IPS-NIHi7 (cell line): ENCODE measurements at regions not wholly inside any gene's neighbourhood (a gene's known extent, or its start where the extent isn't known, plus 50 kb on each side); places are given as distances from the start of the nearest gene placed in this dataset.

Experiments
- DNase-seq: peaks from one replicate; pipeline ENCODE4 v3.0.0; 2012; ENCODE audit warnings: mixed read lengths; ENCODE audit errors: extremely low spot score

- peak; percentile 66 for DNase-seq
These were observed 219.3 kb downstream of the WDR11 start for GRCh38 chr10:121070275-121071070.

- no peak for DNase-seq
These were observed 220.7 kb downstream of the WDR11 start for GRCh38 chr10:121071901-121072300.

GRCh38 chr10:121073728-121074127 lies 222.6 kb downstream of the WDR11 start:
- no peak for DNase-seq

GRCh38 chr10:121076776-121077715 lies 225.9 kb downstream of the WDR11 start:
- peak; percentile 32 for DNase-seq

- DNase-seq: no peak
These were observed 226.9 kb downstream of the WDR11 start for GRCh38 chr10:121078036-121078435.

GRCh38 chr10:121078672-121079102 lies 227.5 kb downstream of the WDR11 start:
- DNase-seq: no peak

GRCh38 chr10:121079226-121079625 lies 228.1 kb downstream of the WDR11 start:
- no peak for DNase-seq

- DNase-seq: no peak
These were observed 229.2 kb downstream of the WDR11 start for GRCh38 chr10:121080281-121080891.

GRCh38 chr10:121081306-121081705 lies 230.1 kb downstream of the WDR11 start:
- DNase-seq: no peak

- DNase-seq: no peak
These were observed 231.8 kb downstream of the WDR11 start for GRCh38 chr10:121082984-121083383.

GRCh38 chr10:121084016-121084674 lies 233.0 kb downstream of the WDR11 start:
- no peak for DNase-seq

GRCh38 chr10:121084675-121085070 lies 233.5 kb downstream of the WDR11 start:
- DNase-seq: no peak

- DNase-seq: no peak
These were observed 234.2 kb downstream of the WDR11 start for GRCh38 chr10:121085367-121085766.

GRCh38 chr10:121087129-121087528 lies 236.0 kb downstream of the WDR11 start:
- DNase-seq: no peak

GRCh38 chr10:121087688-121088087 lies 236.5 kb downstream of the WDR11 start:
- no peak for DNase-seq

GRCh38 chr10:121088524-121088923 lies 237.4 kb downstream of the WDR11 start:
- peak; percentile 60 for DNase-seq

- no peak for DNase-seq
These were observed 238.3 kb downstream of the WDR11 start for GRCh38 chr10:121089434-121089833.

GRCh38 chr10:121091961-121092719 lies 241.0 kb downstream of the WDR11 start:
- DNase-seq: no peak

GRCh38 chr10:121092720-121093095 lies 241.5 kb downstream of the WDR11 start:
- no peak for DNase-seq

GRCh38 chr10:121096617-121097431 lies 245.7 kb downstream of the WDR11 start:
- DNase-seq: peak; percentile 39
